Osteoblast (primary cell): ENCODE measurements at regions not wholly inside any gene's neighbourhood (a gene's known extent, or its start where the extent isn't known, plus 50 kb on each side); places are given as distances from the start of the nearest gene placed in this dataset.

Experiments used
- DNase-seq: peaks from one replicate; pipeline ENCODE4 v3.0.0; 2011; ENCODE audit warnings: low spot score, mixed read lengths; ENCODE audit not compliant: insufficient read length; ENCODE audit errors: missing footprints
- H2AFZ ChIP-seq: 2 replicates; pipeline ENCODE4 v1.6.0; 2011; ENCODE audit warnings: mild to moderate bottlenecking, low read length
- H3K27ac ChIP-seq: 2 replicates; pipeline ENCODE4 v1.5.1; 2011; ENCODE audit warnings: mild to moderate bottlenecking, low read depth, low read length, moderate library complexity
- H3K27me3 ChIP-seq: 2 replicates; pipeline ENCODE4 v1.6.0; 2012; ENCODE audit warnings: mild to moderate bottlenecking, control low read depth, inconsistent platforms, low read length, moderate library complexity; ENCODE audit not compliant: insufficient read depth
- H3K36me3 ChIP-seq: 2 replicates; pipeline ENCODE4 v1.5.1; 2011; ENCODE audit warnings: mild to moderate bottlenecking, low read length, control low read depth, moderate library complexity; ENCODE audit not compliant: insufficient read depth
- H3K4me1 ChIP-seq: 2 replicates; pipeline ENCODE4 v1.5.1; 2011; ENCODE audit warnings: mild to moderate bottlenecking, low read length, control low read depth, moderate library complexity; ENCODE audit not compliant: insufficient read depth
- H3K4me2 ChIP-seq: 2 replicates; pipeline ENCODE4 v1.6.0; 2011; ENCODE audit warnings: mild to moderate bottlenecking, low read length; ENCODE audit not compliant: insufficient read depth
- H3K4me3 ChIP-seq: fragments of 200-600 bp; sonication (generic); 3 replicates; pipeline ENCODE4 v1.5.1; 2012; ENCODE audit warnings: mild to moderate bottlenecking, low read length, inconsistent platforms; ENCODE audit not compliant: insufficient read depth
- H3K79me2 ChIP-seq: 2 replicates; pipeline ENCODE4 v1.6.0; 2012; ENCODE audit warnings: mild to moderate bottlenecking, low read length, control low read depth, inconsistent platforms; ENCODE audit not compliant: insufficient read depth
- H3K9me3 ChIP-seq: 2 replicates; pipeline ENCODE4 v1.5.1; 2011; ENCODE audit warnings: low read depth, low read length, control low read depth
- H4K20me1 ChIP-seq: 2 replicates; pipeline ENCODE4 v1.6.0; 2012; ENCODE audit warnings: mild to moderate bottlenecking, low read length, control low read depth; ENCODE audit not compliant: insufficient read depth
- TF ChIP-seq, protein P1 (sequence below): IDR thresholded peaks from 2 replicates; pipeline ENCODE4 v1.5.1; 2011; ENCODE audit warnings: mild to moderate bottlenecking, low read depth, low read length, moderate library complexity; ENCODE audit errors: extremely low read depth

GRCh38 chr10:65620404-65621048 is 1305.3 kb upstream of the LRRTM3 start:
- Histone ChIP-seq H3K4me1 (no peaks in the 10 kb centered on the region), H3K27me3 (no peaks in the 10 kb centered on the region), H3K4me3 (no peak overlapping the region), H3K4me2 (no peak overlapping the region), H3K27ac (no peak overlapping the region), H3K79me2 (no peaks in the 10 kb centered on the region), H3K9me3 (no peaks in the 10 kb centered on the region), H3K36me3 (no peaks in the 10 kb centered on the region), H2AFZ (no peak overlapping the region), H4K20me1 (no peaks in the 10 kb centered on the region)
- TF ChIP-seq, protein P1, sequence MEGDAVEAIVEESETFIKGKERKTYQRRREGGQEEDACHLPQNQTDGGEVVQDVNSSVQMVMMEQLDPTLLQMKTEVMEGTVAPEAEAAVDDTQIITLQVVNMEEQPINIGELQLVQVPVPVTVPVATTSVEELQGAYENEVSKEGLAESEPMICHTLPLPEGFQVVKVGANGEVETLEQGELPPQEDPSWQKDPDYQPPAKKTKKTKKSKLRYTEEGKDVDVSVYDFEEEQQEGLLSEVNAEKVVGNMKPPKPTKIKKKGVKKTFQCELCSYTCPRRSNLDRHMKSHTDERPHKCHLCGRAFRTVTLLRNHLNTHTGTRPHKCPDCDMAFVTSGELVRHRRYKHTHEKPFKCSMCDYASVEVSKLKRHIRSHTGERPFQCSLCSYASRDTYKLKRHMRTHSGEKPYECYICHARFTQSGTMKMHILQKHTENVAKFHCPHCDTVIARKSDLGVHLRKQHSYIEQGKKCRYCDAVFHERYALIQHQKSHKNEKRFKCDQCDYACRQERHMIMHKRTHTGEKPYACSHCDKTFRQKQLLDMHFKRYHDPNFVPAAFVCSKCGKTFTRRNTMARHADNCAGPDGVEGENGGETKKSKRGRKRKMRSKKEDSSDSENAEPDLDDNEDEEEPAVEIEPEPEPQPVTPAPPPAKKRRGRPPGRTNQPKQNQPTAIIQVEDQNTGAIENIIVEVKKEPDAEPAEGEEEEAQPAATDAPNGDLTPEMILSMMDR = no peak
- no peak for DNase-seq

- Histone ChIP-seq H3K27me3 (no peaks in the 10 kb centered on the region), H3K4me2 (no peak overlapping the region), H2AFZ (no peak overlapping the region), H3K4me3 (no peak overlapping the region), H4K20me1 (no peaks in the 10 kb centered on the region), H3K4me1 (no peaks in the 10 kb centered on the region), H3K36me3 (no peaks in the 10 kb centered on the region), H3K9me3 (no peaks in the 10 kb centered on the region), H3K79me2 (no peaks in the 10 kb centered on the region), H3K27ac (no peak overlapping the region)
- no peak for DNase-seq
- TF ChIP-seq, protein P1 = no peak
Measured at GRCh38 chr10:65622608-65623007, 1303.2 kb upstream of the LRRTM3 start.

DNA sequence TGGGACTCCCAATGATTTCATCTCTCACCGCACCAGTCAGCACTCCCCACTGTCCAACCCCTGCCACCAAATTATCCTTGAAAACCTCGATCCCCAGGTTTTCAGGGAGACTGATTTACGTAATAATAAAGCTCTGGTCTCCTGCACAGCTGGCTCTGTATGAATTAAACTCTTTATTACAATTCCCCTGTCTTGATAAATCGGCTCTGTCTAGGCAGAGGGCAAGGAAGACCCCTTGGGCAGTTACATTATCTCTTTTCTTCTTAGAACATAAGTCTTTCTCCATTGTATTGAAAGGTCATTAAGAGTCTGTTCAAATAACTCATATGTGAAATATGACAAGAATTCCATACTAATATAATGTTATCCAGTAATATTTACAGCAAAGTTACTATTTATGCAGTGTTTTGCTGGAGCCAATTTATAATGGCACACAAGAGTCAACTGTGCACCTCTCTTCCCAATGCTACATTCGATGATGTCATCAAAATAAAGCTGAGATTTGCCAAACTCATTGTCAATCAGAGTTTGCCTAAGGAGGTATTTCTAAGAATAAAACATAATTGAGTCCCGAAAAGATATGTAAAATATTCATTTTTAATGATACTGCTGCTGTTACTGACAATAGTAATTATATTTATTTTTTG is 1297.2 kb upstream of the LRRTM3 start:
- H3K4me2 ChIP-seq = no peak overlapping the region
- DNase-seq = no peak
- no peaks in the 10 kb centered on the region for H3K27me3 ChIP-seq
- no peaks in the 10 kb centered on the region for H3K4me1 ChIP-seq
- H3K27ac ChIP-seq = no peak overlapping the region
- TF ChIP-seq, protein P1 = no peak
- H3K36me3 ChIP-seq = no peaks in the 10 kb centered on the region
- H4K20me1 ChIP-seq = no peaks in the 10 kb centered on the region
- H3K9me3 ChIP-seq = no peaks in the 10 kb centered on the region
- H3K4me3 ChIP-seq = no peak overlapping the region
- no peaks in the 10 kb centered on the region for H3K79me2 ChIP-seq
- H2AFZ ChIP-seq = no peak overlapping the region

GRCh38 chr10:65660006-65660405 is 1265.8 kb upstream of the LRRTM3 start:
- Histone ChIP-seq H4K20me1 (no peaks in the 10 kb centered on the region), H3K4me1 (no peaks in the 10 kb centered on the region), H3K9me3 (no peaks in the 10 kb centered on the region), H3K79me2 (no peaks in the 10 kb centered on the region), H3K4me2 (no peak overlapping the region), H3K36me3 (no peaks in the 10 kb centered on the region), H3K4me3 (no peak overlapping the region), H2AFZ (no peak overlapping the region), H3K27me3 (no peaks in the 10 kb centered on the region), H3K27ac (no peak overlapping the region)
- TF ChIP-seq, protein P1 = no peak
- no peak for DNase-seq
